PC-3 (cell line): ENCODE measurements at regions not wholly inside any gene's neighbourhood (a gene's known extent, or its start where the extent isn't known, plus 50 kb on each side); places are given as distances from the start of the nearest gene placed in this dataset.

Source experiments
- ATAC-seq: fragments of 200-7000 bp; cut with Tn5 transposase; 2 replicates; pipeline ENCODE4 v1.9.1; 2020; ENCODE audit warnings: mild to moderate bottlenecking, moderate library complexity
- BruUV-seq: library from RNA; stranded (reverse); fragments of 400-500 nt; replicated peaks from 2 replicates; lab custom pipeline; 2021; lab: Mats Ljungman, UMichigan
- CTCF ChIA-PET: fragments of 300-600 bp; sonication (Branson Sonifier 250); formaldehyde crosslinking; loops from one replicate; lab custom pipeline; 2022; ENCODE audit warnings: antibody characterized with exemption; lab: Charles Lee
- POLR2A ChIA-PET: fragments of 300-600 bp; sonication (Branson Sonifier 250); formaldehyde crosslinking; loops from one replicate; lab custom pipeline; 2022; ENCODE audit warnings: antibody characterized with exemption; ENCODE audit not compliant: unreplicated experiment; lab: Charles Lee
- DNase-seq: peaks from one replicate; pipeline ENCODE4 v3.0.0-alpha.2; 2015
- H2AFZ ChIP-seq: fragments of 300-600 bp; sonication (generic); 2 replicates; pipeline ENCODE4 v1.6.0; 2016; ENCODE audit warnings: antibody characterized with exemption, low read length
- H3F3A ChIP-seq: fragments of 300-600 bp; sonication (generic); one replicate; pipeline ENCODE4 v1.6.0; 2017; ENCODE audit warnings: antibody characterized with exemption, low read length, control low read depth, mild to moderate bottlenecking; ENCODE audit not compliant: unreplicated experiment
- H3K27ac ChIP-seq: fragments of 300-600 bp; sonication (generic); 2 replicates; pipeline ENCODE4 v1.5.1; 2016; ENCODE audit warnings: mild to moderate bottlenecking, low read length
- H3K27me3 ChIP-seq: fragments of 300-600 bp; sonication (generic); 2 replicates; pipeline ENCODE4 v1.6.1; 2016; ENCODE audit warnings: low read length, mixed read lengths
- H3K36me3 ChIP-seq: fragments of 300-600 bp; sonication (generic); 2 replicates; pipeline ENCODE4 v1.6.1; 2016; ENCODE audit warnings: low read depth, mixed run types, low read length, mixed read lengths
- H3K4me1 ChIP-seq: fragments of 300-600 bp; sonication (generic); 2 replicates; pipeline ENCODE4 v1.5.1; 2016; ENCODE audit warnings: low read length; ENCODE audit not compliant: insufficient read depth
- H3K4me2 ChIP-seq: fragments of 300-600 bp; sonication (generic); 2 replicates; pipeline ENCODE4 v1.6.0; 2016; ENCODE audit warnings: low read length
- H3K4me3 ChIP-seq: fragments of 300-600 bp; sonication (generic); 2 replicates; pipeline ENCODE4 v1.5.1; 2016; ENCODE audit warnings: mild to moderate bottlenecking, low read length, mixed read lengths
- H3K79me2 ChIP-seq: fragments of 300-600 bp; sonication (generic); 2 replicates; pipeline ENCODE4 v1.6.1; 2017; ENCODE audit warnings: low read length, mixed read lengths
- H3K9ac ChIP-seq: fragments of 300-600 bp; sonication (generic); 2 replicates; pipeline ENCODE4 v1.6.0; 2016; ENCODE audit warnings: mild to moderate bottlenecking, low read length
- H3K9me2 ChIP-seq: fragments of 300-600 bp; sonication (generic); replicated peaks from 2 replicates; pipeline ENCODE4 v1.6.1; 2016; ENCODE audit warnings: mixed run types, low read length, mixed read lengths
- H3K9me3 ChIP-seq: fragments of 300-600 bp; sonication (generic); 2 replicates; pipeline ENCODE4 v1.6.1; 2016; ENCODE audit warnings: low read length, mixed read lengths
- H4K20me1 ChIP-seq: fragments of 300-600 bp; sonication (generic); 2 replicates; pipeline ENCODE4 v1.6.1; 2016; ENCODE audit warnings: low read length, mixed read lengths
- CTCF ChIP-seq: fragments of 300-600 bp; sonication (generic); conservative IDR thresholded peaks from 2 replicates; pipeline ENCODE4 v1.5.1; 2017; ENCODE audit warnings: antibody characterized with exemption, low read depth, mild to moderate bottlenecking, low read length
- EZH2 ChIP-seq: fragments of 300-600 bp; sonication (generic); IDR thresholded peaks from one replicate; pipeline ENCODE4 v1.6.1; 2017; ENCODE audit warnings: antibody characterized with exemption, mild to moderate bottlenecking, low read length; ENCODE audit not compliant: unreplicated experiment
- EZH2phosphoT487 ChIP-seq: fragments of 300-600 bp; sonication (generic); IDR thresholded peaks from 2 replicates; pipeline ENCODE4 v1.6.1; 2018; ENCODE audit warnings: mild to moderate bottlenecking, antibody characterized with exemption, low read length, borderline replicate concordance
- intact Hi-C: fragments of 100-400 bp; cut with micrococcal nuclease; formaldehyde crosslinking; loops from 2 replicates; pipeline ENCODE4 v1.9.0; 2023

GRCh38 chr6:79812195-79812594 lies 135.2 kb downstream of the ELOVL4 start:
- Histone ChIP-seq H3K4me3 (no peak overlapping the region), H3K27me3 (0 out of 2 replicates have a peak, but pooled peaks cover 7% of the 10 kb centered on the region), H4K20me1 (no peaks in the 10 kb centered on the region), H3K79me2 (no peaks in the 10 kb centered on the region), H3K36me3 (no peaks in the 10 kb centered on the region; the same call in 1 of the 2 replicates), H3K4me2 (no peak overlapping the region), H3K9me3 (no peaks in the 10 kb centered on the region), H3K4me1 (no peaks in the 10 kb centered on the region), H2AFZ (no peak overlapping the region), H3K9ac (no peak overlapping the region), H3K9me2 (no peaks in the 10 kb centered on the region), H3F3A (no peaks in the 10 kb centered on the region), H3K27ac (no peak overlapping the region)
- BruUV-seq: no TSS peak
- ChIA-PET POLR2A (no interaction called here), CTCF (no interaction called here)
- TF ChIP-seq CTCF: no peak
- no peak for TF ChIP-seq EZH2phosphoT487
- TF ChIP-seq EZH2: no peak
- intact Hi-C loops: loop anchor here (5.0 kb wide), 1 partner anchor 240 kb away; no protein-coding TSS in a partner anchor
- ATAC-seq (no peak), DNase-seq (no peak)

- TF ChIP-seq EZH2 (no peak), EZH2phosphoT487 (no peak), CTCF (no peak)
- H3K4me3 ChIP-seq: no peak overlapping the region
- ChIA-PET CTCF (interaction anchor here (0.5 kb wide), 1 partner anchor 32 kb away, joined by 3 read pairs; no protein-coding TSS in a partner anchor), POLR2A (no interaction called here)
- no peaks in the 10 kb centered on the region for H4K20me1 ChIP-seq
- no peak overlapping the region for H3K9ac ChIP-seq
- H2AFZ ChIP-seq: no peak overlapping the region
- H3K9me2 ChIP-seq: no peaks in the 10 kb centered on the region
- H3K4me2 ChIP-seq: no peak overlapping the region
- DNase-seq (no peak), ATAC-seq (no peak)
- intact Hi-C loops: loop anchor here (5.0 kb wide), 1 partner anchor 239 kb away; no protein-coding TSS in a partner anchor
- H3K79me2 ChIP-seq: no peaks in the 10 kb centered on the region
- 0 out of 2 replicates have a peak, but pooled peaks cover 7% of the 10 kb centered on the region for H3K27me3 ChIP-seq
- no TSS peak for BruUV-seq
- no peaks in the 10 kb centered on the region for H3F3A ChIP-seq
- no peaks in the 10 kb centered on the region for H3K4me1 ChIP-seq
- no peak overlapping the region for H3K27ac ChIP-seq
- H3K36me3 ChIP-seq: no peaks in the 10 kb centered on the region; the same call in 1 of the 2 replicates
- no peaks in the 10 kb centered on the region for H3K9me3 ChIP-seq
Measured at GRCh38 chr6:79810871-79811270, 136.5 kb downstream of the ELOVL4 start.

DNA sequence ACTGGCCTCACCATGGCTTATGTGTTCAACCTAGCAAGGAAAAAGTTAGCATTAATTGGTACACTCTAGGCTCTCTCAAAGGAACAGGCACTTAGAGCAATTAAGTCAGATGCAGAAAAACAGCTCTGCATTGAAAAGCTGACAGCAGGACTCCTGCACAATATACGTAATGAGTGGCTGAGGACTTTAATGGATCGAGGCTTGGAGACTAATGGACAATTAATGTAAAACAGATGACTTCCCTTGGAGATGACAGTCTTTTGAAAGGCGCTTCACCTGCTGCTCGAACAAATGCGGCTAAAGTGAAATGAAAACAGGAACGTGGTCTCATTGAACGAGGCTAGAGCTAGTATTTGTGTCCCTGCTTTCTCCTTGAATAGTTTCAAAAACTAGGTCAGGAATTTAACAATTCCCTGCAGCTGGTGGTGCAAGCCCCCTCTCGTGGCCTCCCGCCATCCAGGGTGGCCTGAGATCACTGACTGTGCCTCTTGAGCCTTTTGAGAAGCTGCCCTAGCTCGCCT lies 137.1 kb downstream of the ELOVL4 start:
- no peak overlapping the region for H3K27ac ChIP-seq
- ChIA-PET CTCF (interaction anchor here (0.5 kb wide), 1 partner anchor 32 kb away, joined by 3 read pairs; no protein-coding TSS in a partner anchor), POLR2A (no interaction called here)
- no peak for TF ChIP-seq EZH2
- H3K9ac ChIP-seq: no peak overlapping the region
- H3K36me3 ChIP-seq: no peaks in the 10 kb centered on the region; the same call in 1 of the 2 replicates
- H4K20me1 ChIP-seq: no peaks in the 10 kb centered on the region
- H3K4me3 ChIP-seq: no peak overlapping the region
- no peak for DNase-seq
- no peaks in the 10 kb centered on the region for H3F3A ChIP-seq
- no peaks in the 10 kb centered on the region for H3K79me2 ChIP-seq
- BruUV-seq: no TSS peak
- intact Hi-C loops: loop anchor here (5.0 kb wide), 1 partner anchor 238 kb away; no protein-coding TSS in a partner anchor
- no peak overlapping the region for H3K4me2 ChIP-seq
- 0 out of 2 replicates have a peak, but pooled peaks cover 7% of the 10 kb centered on the region for H3K27me3 ChIP-seq
- H3K9me2 ChIP-seq: no peaks in the 10 kb centered on the region
- H3K4me1 ChIP-seq: no peaks in the 10 kb centered on the region
- no peak for ATAC-seq
- H3K9me3 ChIP-seq: no peaks in the 10 kb centered on the region
- no peak overlapping the region for H2AFZ ChIP-seq
